ENCODE measurements at regions not wholly inside any gene's neighbourhood (a gene's known extent, or its start where the extent isn't known, plus 50 kb on each side); places are given as distances from the start of the nearest gene placed in this dataset.

DNA sequence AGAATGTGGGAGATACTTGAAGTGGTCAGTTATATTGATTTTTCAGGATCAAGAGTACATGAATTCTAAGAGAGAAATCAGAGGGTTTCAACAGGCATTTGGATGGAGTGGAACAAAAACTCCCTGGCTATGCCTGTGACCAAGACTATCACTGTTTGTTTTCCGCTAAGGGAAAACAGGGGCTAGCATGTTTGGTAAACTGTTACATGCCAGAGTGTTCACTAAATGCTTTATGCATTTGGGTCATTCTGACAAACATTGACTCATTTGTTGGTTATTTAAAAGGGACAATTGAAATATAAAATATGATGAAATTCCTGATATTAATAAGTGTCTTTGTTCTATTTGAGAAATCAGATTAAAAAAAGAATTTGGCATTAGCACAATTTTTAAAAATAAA is 603.9 kb upstream of the KCNMB2 start:
- TF ChIP-seq, protein P1, sequence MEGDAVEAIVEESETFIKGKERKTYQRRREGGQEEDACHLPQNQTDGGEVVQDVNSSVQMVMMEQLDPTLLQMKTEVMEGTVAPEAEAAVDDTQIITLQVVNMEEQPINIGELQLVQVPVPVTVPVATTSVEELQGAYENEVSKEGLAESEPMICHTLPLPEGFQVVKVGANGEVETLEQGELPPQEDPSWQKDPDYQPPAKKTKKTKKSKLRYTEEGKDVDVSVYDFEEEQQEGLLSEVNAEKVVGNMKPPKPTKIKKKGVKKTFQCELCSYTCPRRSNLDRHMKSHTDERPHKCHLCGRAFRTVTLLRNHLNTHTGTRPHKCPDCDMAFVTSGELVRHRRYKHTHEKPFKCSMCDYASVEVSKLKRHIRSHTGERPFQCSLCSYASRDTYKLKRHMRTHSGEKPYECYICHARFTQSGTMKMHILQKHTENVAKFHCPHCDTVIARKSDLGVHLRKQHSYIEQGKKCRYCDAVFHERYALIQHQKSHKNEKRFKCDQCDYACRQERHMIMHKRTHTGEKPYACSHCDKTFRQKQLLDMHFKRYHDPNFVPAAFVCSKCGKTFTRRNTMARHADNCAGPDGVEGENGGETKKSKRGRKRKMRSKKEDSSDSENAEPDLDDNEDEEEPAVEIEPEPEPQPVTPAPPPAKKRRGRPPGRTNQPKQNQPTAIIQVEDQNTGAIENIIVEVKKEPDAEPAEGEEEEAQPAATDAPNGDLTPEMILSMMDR (IDR thresholded peaks at IDR 0.05), result no peak
- TF ChIP-seq POLR2A (IDR thresholded peaks at IDR 0.05), result no peak

Data from heart left ventricle (tissue), 13 donors.